ENCODE measurements at regions not wholly inside any gene's neighbourhood (a gene's known extent, or its start where the extent isn't known, plus 50 kb on each side); places are given as distances from the start of the nearest gene placed in this dataset.

GRCh38 chr9:91137391-91137790 lies 224.3 kb downstream of the AUH start:
- no peak for DNase-seq
- in situ Hi-C loops (cut with HindIII; ENCODE audit: low pct_ligation_motif_present, low pct_unique_long_range_greater_than_20kb, low sequenced_read_pairs): no loop called here

- in situ Hi-C loops (cut with HindIII; ENCODE audit: low pct_ligation_motif_present, low pct_unique_long_range_greater_than_20kb, low sequenced_read_pairs): no loop called here
- no peak for DNase-seq
Measured at GRCh38 chr9:91138760-91139159, 223.0 kb downstream of the AUH start.

GRCh38 chr9:91141407-91141965 lies 220.2 kb downstream of the AUH start:
- DNase-seq: no peak
- in situ Hi-C loops (cut with HindIII; ENCODE audit: low pct_ligation_motif_present, low pct_unique_long_range_greater_than_20kb, low sequenced_read_pairs): no loop called here

GRCh38 chr9:91143162-91143561 lies 218.6 kb downstream of the AUH start:
- in situ Hi-C loops (cut with HindIII; ENCODE audit: low pct_ligation_motif_present, low pct_unique_long_range_greater_than_20kb, low sequenced_read_pairs): no loop called here
- no peak for DNase-seq

- DNase-seq: no peak
- in situ Hi-C loops (cut with HindIII; ENCODE audit: low pct_ligation_motif_present, low pct_unique_long_range_greater_than_20kb, low sequenced_read_pairs): no loop called here
Measured at GRCh38 chr9:91143642-91144041, 218.1 kb downstream of the AUH start.

GRCh38 chr9:91144769-91145168 lies 216.9 kb downstream of the AUH start:
- in situ Hi-C loops (cut with HindIII; ENCODE audit: low pct_ligation_motif_present, low pct_unique_long_range_greater_than_20kb, low sequenced_read_pairs): no loop called here
- DNase-seq: no peak

GRCh38 chr9:91145496-91145895 lies 216.2 kb downstream of the AUH start:
- in situ Hi-C loops (cut with HindIII; ENCODE audit: low pct_ligation_motif_present, low pct_unique_long_range_greater_than_20kb, low sequenced_read_pairs): no loop called here
- DNase-seq: no peak

GRCh38 chr9:91146391-91147019 lies 215.2 kb downstream of the AUH start:
- no peak for DNase-seq
- in situ Hi-C loops (cut with HindIII; ENCODE audit: low pct_ligation_motif_present, low pct_unique_long_range_greater_than_20kb, low sequenced_read_pairs): no loop called here

- in situ Hi-C loops (cut with HindIII; ENCODE audit: low pct_ligation_motif_present, low pct_unique_long_range_greater_than_20kb, low sequenced_read_pairs): no loop called here
- DNase-seq: no peak
Measured at GRCh38 chr9:91147079-91147708, 214.5 kb downstream of the AUH start.

GRCh38 chr9:91148306-91148705 lies 213.4 kb downstream of the AUH start:
- in situ Hi-C loops (cut with HindIII; ENCODE audit: low pct_ligation_motif_present, low pct_unique_long_range_greater_than_20kb, low sequenced_read_pairs): no loop called here

GRCh38 chr9:91150273-91150997 lies 211.3 kb downstream of the AUH start:
- DNase-seq: no peak
- in situ Hi-C loops (cut with HindIII; ENCODE audit: low pct_ligation_motif_present, low pct_unique_long_range_greater_than_20kb, low sequenced_read_pairs): no loop called here

More at GRCh38 chr9:91148306-91148705, 213.4 kb downstream of the AUH start:
- no peak for DNase-seq

GRCh38 chr9:91150998-91151717 lies 210.6 kb downstream of the AUH start:
- in situ Hi-C loops (cut with HindIII; ENCODE audit: low pct_ligation_motif_present, low pct_unique_long_range_greater_than_20kb, low sequenced_read_pairs): no loop called here

GRCh38 chr9:91151718-91152095 lies 210.0 kb downstream of the AUH start:
- DNase-seq: no peak
- in situ Hi-C loops (cut with HindIII; ENCODE audit: low pct_ligation_motif_present, low pct_unique_long_range_greater_than_20kb, low sequenced_read_pairs): no loop called here

More at GRCh38 chr9:91150998-91151717, 210.6 kb downstream of the AUH start:
- DNase-seq: no peak

GRCh38 chr9:91154686-91155085 lies 207.0 kb downstream of the AUH start:
- in situ Hi-C loops (cut with HindIII; ENCODE audit: low pct_ligation_motif_present, low pct_unique_long_range_greater_than_20kb, low sequenced_read_pairs): no loop called here
- DNase-seq: no peak

GRCh38 chr9:91155181-91155580 lies 206.5 kb downstream of the AUH start:
- in situ Hi-C loops (cut with HindIII; ENCODE audit: low pct_ligation_motif_present, low pct_unique_long_range_greater_than_20kb, low sequenced_read_pairs): no loop called here

GRCh38 chr9:91155746-91156376 lies 205.9 kb downstream of the AUH start:
- DNase-seq: no peak
- in situ Hi-C loops (cut with HindIII; ENCODE audit: low pct_ligation_motif_present, low pct_unique_long_range_greater_than_20kb, low sequenced_read_pairs): no loop called here

More at GRCh38 chr9:91155181-91155580, 206.5 kb downstream of the AUH start:
- no peak for DNase-seq

- in situ Hi-C loops (cut with HindIII; ENCODE audit: low pct_ligation_motif_present, low pct_unique_long_range_greater_than_20kb, low sequenced_read_pairs): no loop called here
- no peak for DNase-seq
Measured at GRCh38 chr9:91156451-91157234, 205.1 kb downstream of the AUH start.

GRCh38 chr9:91157883-91158282 lies 203.8 kb downstream of the AUH start:
- in situ Hi-C loops (cut with HindIII; ENCODE audit: low pct_ligation_motif_present, low pct_unique_long_range_greater_than_20kb, low sequenced_read_pairs): no loop called here
- DNase-seq: no peak
